HepG2 (cell line): ENCODE measurements at regions not wholly inside any gene's neighbourhood (a gene's known extent, or its start where the extent isn't known, plus 50 kb on each side); places are given as distances from the start of the nearest gene placed in this dataset.

Experiments
- CCAR2 ChIP-seq: fragments of 200-400 bp; formaldehyde crosslinking; optimal IDR thresholded peaks from 2 replicates; pipeline ENCODE3; 2018; ENCODE audit warnings: low read depth, mild to moderate bottlenecking, low read length, moderate library complexity
- ELF1 ChIP-seq: sonication (generic); formaldehyde crosslinking; IDR thresholded peaks from 2 replicates; pipeline ENCODE4 v1.4.0; 2020; ENCODE audit warnings: missing genetic modification reagents
- FOXC1 ChIP-seq: sonication (generic); formaldehyde crosslinking; IDR thresholded peaks from 2 replicates; pipeline ENCODE4 v1.8.0; 2022; ENCODE audit warnings: mild to moderate bottlenecking, missing genetic modification reagents, borderline replicate concordance
- HOXA3 ChIP-seq: sonication (generic); formaldehyde crosslinking; IDR thresholded peaks from 2 replicates; pipeline ENCODE4 v1.5.0; 2020; ENCODE audit warnings: missing genetic modification reagents
- HOXA5 ChIP-seq: sonication (generic); formaldehyde crosslinking; IDR thresholded peaks from 2 replicates; pipeline ENCODE4 v1.4.0; 2020; ENCODE audit warnings: missing genetic modification reagents
- KAT8 ChIP-seq: IDR thresholded peaks from 2 replicates; pipeline ENCODE4 v1.6.1; 2016; ENCODE audit warnings: missing genetic modification reagents, missing compliant biosample characterization
- MED1 ChIP-seq: sonication (generic); formaldehyde crosslinking; IDR thresholded peaks from 2 replicates; pipeline ENCODE4 v1.4.0; 2020; ENCODE audit warnings: missing genetic modification reagents
- PHF8 ChIP-seq: sonication (generic); formaldehyde crosslinking; IDR thresholded peaks from 2 replicates; pipeline ENCODE4 v1.5.0; 2020; ENCODE audit warnings: missing genetic modification reagents
- POLR2AphosphoS5 ChIP-seq: IDR thresholded peaks from 2 replicates; pipeline ENCODE4 v1.6.1; 2012; ENCODE audit warnings: low read depth, low read length
- RBM39 ChIP-seq: fragments of 200-400 bp; formaldehyde crosslinking; IDR thresholded peaks from one replicate; pipeline ENCODE4 v1.6.1; 2018; ENCODE audit warnings: antibody characterized with exemption, mild to moderate bottlenecking, low read depth, low read length; ENCODE audit not compliant: poor library complexity, severe bottlenecking
- SYNCRIP ChIP-seq: fragments of 200-400 bp; formaldehyde crosslinking; IDR thresholded peaks from 2 replicates; pipeline ENCODE4 v1.6.1; 2018; ENCODE audit warnings: mild to moderate bottlenecking, low read depth, low read length; ENCODE audit not compliant: insufficient read depth
- ZNF251 ChIP-seq: sonication (generic); formaldehyde crosslinking; IDR thresholded peaks from 2 replicates; pipeline ENCODE4 v1.9.0; 2021; ENCODE audit warnings: mild to moderate bottlenecking, missing genetic modification reagents
- ZNF567 ChIP-seq: sonication (generic); formaldehyde crosslinking; IDR thresholded peaks from 2 replicates; pipeline ENCODE4 v1.8.1; 2023; ENCODE audit warnings: mild to moderate bottlenecking, missing genetic modification reagents, borderline replicate concordance
- ZNF614 ChIP-seq: IDR thresholded peaks from 2 replicates; pipeline ENCODE4 v1.6.1; 2018; ENCODE audit warnings: missing biosample characterization, missing genetic modification reagents, inconsistent platforms, borderline replicate concordance
- TF ChIP-seq, protein P1 (sequence below): sonication (generic); formaldehyde crosslinking; IDR thresholded peaks from 2 replicates; pipeline ENCODE4 v1.5.0; 2020; ENCODE audit warnings: mild to moderate bottlenecking, low read depth, missing genetic modification reagents, borderline replicate concordance
- TF ChIP-seq, protein P2 (sequence below): sonication (generic); formaldehyde crosslinking; IDR thresholded peaks from 2 replicates; pipeline ENCODE4 v1.5.0; 2020; ENCODE audit warnings: missing genetic modification reagents
- TF ChIP-seq, protein P3 (sequence below): sonication (generic); formaldehyde crosslinking; conservative IDR thresholded peaks from 2 replicates; pipeline ENCODE4 v1.4.0; 2020; ENCODE audit warnings: missing genetic modification reagents
- TF ChIP-seq, protein P4 (sequence below): sonication (generic); formaldehyde crosslinking; IDR thresholded peaks from 2 replicates; pipeline ENCODE4 v1.5.0; 2020; ENCODE audit warnings: missing genetic modification reagents, mild to moderate bottlenecking, borderline replicate concordance
- TF ChIP-seq, protein P5 (sequence below): sonication (generic); formaldehyde crosslinking; IDR thresholded peaks from 2 replicates; pipeline ENCODE4 v1.8.0; 2022; ENCODE audit warnings: low read depth, missing genetic modification reagents
- TF ChIP-seq, protein P6 (sequence below): IDR thresholded peaks from 2 replicates; pipeline ENCODE4 v1.6.1; 2018; ENCODE audit warnings: missing genetic modification reagents
- TF ChIP-seq, protein P7 (sequence below): sonication (generic); formaldehyde crosslinking; IDR thresholded peaks from 2 replicates; pipeline ENCODE4 v1.9.0; 2022; ENCODE audit warnings: missing genetic modification reagents, mild to moderate bottlenecking, borderline replicate concordance

DNA sequence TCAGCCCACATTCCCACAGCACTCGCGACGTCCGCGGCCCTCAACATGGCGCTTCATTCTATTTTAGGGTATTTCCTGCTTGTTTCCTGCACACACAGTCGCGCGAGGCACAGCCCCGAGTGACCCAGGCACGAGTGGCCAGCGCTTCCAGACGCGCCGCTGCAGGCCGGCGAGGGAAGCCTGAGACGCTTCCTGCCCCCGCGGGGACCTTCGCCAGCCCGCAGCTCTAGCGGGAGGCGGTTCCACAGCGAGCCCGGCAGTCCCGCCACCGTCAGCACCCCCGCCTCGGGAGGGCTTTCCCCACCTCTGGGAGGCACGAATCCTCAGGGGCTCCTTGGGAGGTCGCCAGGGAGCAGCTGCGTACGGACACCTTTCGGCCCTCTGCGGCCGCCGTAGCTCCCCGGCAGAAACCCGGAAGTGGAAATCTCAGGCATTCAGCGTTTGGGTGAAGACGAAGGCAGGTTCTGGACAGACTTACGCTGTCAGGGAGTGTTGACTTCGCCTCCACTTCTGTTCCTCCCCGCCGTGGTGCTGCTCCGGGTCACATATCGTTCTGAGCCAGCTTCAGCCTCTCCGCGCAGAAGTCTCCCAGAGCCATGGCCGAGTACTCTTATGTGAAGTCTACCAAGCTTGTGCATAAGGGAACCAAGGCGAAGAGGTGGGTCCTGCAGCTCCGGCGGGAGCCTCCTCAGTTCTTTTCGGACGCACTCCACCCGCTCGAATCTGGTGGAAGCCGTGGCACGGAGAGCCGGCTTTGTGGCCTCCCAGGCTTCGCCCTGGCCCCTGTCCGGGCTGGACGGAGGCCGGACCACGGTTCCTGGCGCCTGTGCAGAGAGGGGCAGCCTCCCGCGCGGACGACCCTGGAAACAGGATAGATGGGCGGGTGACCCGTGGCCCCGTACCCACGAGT is 2925.9 kb upstream of the OR11H1 start (continued):
- TF ChIP-seq, protein P1, sequence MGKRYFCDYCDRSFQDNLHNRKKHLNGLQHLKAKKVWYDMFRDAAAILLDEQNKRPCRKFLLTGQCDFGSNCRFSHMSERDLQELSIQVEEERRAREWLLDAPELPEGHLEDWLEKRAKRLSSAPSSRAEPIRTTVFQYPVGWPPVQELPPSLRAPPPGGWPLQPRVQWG (CRISPR knock-in tag) = no peak
- TF ChIP-seq HOXA3 (CRISPR knock-in tag) (0 out of 2 replicates have a peak, but pooled peaks have one; percentile 22), MED1 (CRISPR knock-in tag) (0 out of 2 replicates have a peak, but pooled peaks have one; percentile 15), HOXA5 (CRISPR knock-in tag) (no peak), RBM39 (peak; percentile 46), ZNF567 (CRISPR knock-in tag) (no peak), ZNF251 (CRISPR knock-in tag) (no peak), PHF8 (CRISPR knock-in tag) (peak; percentile 31; the same call in 1 of the 2 replicates), CCAR2 (no peak), FOXC1 (CRISPR knock-in tag) (no peak), ELF1 (peak; percentile 90), POLR2AphosphoS5 (peak; percentile 31; the same call in 1 of the 2 replicates), SYNCRIP (no peak), KAT8 (peak; percentile 64; the same call in 1 of the 2 replicates), ZNF614 (CRISPR knock-in tag) (no peak)
- TF ChIP-seq, protein P2, sequence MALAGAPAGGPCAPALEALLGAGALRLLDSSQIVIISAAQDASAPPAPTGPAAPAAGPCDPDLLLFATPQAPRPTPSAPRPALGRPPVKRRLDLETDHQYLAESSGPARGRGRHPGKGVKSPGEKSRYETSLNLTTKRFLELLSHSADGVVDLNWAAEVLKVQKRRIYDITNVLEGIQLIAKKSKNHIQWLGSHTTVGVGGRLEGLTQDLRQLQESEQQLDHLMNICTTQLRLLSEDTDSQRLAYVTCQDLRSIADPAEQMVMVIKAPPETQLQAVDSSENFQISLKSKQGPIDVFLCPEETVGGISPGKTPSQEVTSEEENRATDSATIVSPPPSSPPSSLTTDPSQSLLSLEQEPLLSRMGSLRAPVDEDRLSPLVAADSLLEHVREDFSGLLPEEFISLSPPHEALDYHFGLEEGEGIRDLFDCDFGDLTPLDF (CRISPR knock-in tag) = no peak
- TF ChIP-seq, protein P3, sequence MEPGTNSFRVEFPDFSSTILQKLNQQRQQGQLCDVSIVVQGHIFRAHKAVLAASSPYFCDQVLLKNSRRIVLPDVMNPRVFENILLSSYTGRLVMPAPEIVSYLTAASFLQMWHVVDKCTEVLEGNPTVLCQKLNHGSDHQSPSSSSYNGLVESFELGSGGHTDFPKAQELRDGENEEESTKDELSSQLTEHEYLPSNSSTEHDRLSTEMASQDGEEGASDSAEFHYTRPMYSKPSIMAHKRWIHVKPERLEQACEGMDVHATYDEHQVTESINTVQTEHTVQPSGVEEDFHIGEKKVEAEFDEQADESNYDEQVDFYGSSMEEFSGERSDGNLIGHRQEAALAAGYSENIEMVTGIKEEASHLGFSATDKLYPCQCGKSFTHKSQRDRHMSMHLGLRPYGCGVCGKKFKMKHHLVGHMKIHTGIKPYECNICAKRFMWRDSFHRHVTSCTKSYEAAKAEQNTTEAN (CRISPR knock-in tag) = no peak
- TF ChIP-seq, protein P4, sequence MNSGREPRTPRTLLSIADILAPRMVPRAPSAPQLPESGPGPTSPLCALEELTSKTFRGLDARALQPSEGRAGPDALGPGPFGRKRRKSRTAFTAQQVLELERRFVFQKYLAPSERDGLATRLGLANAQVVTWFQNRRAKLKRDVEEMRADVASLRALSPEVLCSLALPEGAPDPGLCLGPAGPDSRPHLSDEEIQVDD = no peak
- TF ChIP-seq, protein P5, sequence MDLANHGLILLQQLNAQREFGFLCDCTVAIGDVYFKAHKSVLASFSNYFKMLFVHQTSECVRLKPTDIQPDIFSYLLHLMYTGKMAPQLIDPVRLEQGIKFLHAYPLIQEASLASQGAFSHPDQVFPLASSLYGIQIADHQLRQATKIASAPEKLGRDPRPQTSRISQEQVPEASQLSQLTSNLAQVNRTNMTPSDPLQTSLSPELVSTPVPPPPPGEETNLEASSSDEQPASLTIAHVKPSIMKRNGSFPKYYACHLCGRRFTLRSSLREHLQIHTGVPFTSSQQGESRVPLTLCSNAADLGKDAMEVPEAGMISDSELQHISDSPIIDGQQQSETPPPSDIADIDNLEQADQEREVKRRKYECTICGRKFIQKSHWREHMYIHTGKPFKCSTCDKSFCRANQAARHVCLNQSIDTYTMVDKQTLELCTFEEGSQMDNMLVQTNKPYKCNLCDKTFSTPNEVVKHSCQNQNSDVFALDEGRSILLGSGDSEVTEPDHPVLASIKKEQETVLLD (CRISPR knock-in tag) = no peak
- TF ChIP-seq, protein P6, sequence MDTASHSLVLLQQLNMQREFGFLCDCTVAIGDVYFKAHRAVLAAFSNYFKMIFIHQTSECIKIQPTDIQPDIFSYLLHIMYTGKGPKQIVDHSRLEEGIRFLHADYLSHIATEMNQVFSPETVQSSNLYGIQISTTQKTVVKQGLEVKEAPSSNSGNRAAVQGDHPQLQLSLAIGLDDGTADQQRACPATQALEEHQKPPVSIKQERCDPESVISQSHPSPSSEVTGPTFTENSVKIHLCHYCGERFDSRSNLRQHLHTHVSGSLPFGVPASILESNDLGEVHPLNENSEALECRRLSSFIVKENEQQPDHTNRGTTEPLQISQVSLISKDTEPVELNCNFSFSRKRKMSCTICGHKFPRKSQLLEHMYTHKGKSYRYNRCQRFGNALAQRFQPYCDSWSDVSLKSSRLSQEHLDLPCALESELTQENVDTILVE (CRISPR knock-in tag) = no peak
- TF ChIP-seq, protein P7, sequence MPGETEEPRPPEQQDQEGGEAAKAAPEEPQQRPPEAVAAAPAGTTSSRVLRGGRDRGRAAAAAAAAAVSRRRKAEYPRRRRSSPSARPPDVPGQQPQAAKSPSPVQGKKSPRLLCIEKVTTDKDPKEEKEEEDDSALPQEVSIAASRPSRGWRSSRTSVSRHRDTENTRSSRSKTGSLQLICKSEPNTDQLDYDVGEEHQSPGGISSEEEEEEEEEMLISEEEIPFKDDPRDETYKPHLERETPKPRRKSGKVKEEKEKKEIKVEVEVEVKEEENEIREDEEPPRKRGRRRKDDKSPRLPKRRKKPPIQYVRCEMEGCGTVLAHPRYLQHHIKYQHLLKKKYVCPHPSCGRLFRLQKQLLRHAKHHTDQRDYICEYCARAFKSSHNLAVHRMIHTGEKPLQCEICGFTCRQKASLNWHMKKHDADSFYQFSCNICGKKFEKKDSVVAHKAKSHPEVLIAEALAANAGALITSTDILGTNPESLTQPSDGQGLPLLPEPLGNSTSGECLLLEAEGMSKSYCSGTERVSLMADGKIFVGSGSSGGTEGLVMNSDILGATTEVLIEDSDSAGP (CRISPR knock-in tag) = no peak
